ENCODE measurements at regions not wholly inside any gene's neighbourhood (a gene's known extent, or its start where the extent isn't known, plus 50 kb on each side); places are given as distances from the start of the nearest gene placed in this dataset.

- DNase-seq (ENCODE audit: low read depth in 4 of 4, low spot score in 3 of 4): no peak
Observed at GRCh38 chr4:52266537-52267137, 215.5 kb downstream of the SPATA18 start.

- DNase-seq (ENCODE audit: low read depth in 4 of 4, low spot score in 3 of 4): no peak
Observed at GRCh38 chr4:52269761-52270160, 218.7 kb downstream of the SPATA18 start.

- DNase-seq (ENCODE audit: low read depth in 4 of 4, low spot score in 3 of 4): no peak
Observed at GRCh38 chr4:52273885-52274284, 222.8 kb downstream of the SPATA18 start.

GRCh38 chr4:52288212-52288855 lies 237.2 kb downstream of the SPATA18 start:
- DNase-seq (ENCODE audit: low read depth in 4 of 4, low spot score in 3 of 4): no peak

- DNase-seq (ENCODE audit: low read depth in 4 of 4, low spot score in 3 of 4): peak in 2 of 4 donors; percentile 22
Observed at GRCh38 chr4:52290466-52290865, 239.4 kb downstream of the SPATA18 start.

GRCh38 chr4:52292245-52292644 lies 241.1 kb downstream of the SPATA18 start:
- no peak for DNase-seq (ENCODE audit: low read depth in 4 of 4, low spot score in 3 of 4)

GRCh38 chr4:52296341-52296740 lies 245.2 kb downstream of the SPATA18 start:
- no peak for DNase-seq (ENCODE audit: low read depth in 4 of 4, low spot score in 3 of 4)

- no peak for DNase-seq (ENCODE audit: low read depth in 4 of 4, low spot score in 3 of 4)
Observed at GRCh38 chr4:52298444-52298843, 247.3 kb downstream of the SPATA18 start.

GRCh38 chr4:52299120-52299519 lies 248.0 kb downstream of the SPATA18 start:
- no peak for DNase-seq (ENCODE audit: low read depth in 4 of 4, low spot score in 3 of 4)

GRCh38 chr4:52311464-52312125 lies 260.5 kb downstream of the SPATA18 start:
- DNase-seq (ENCODE audit: low read depth in 4 of 4, low spot score in 3 of 4): no peak

- no peak for DNase-seq (ENCODE audit: low read depth in 4 of 4, low spot score in 3 of 4)
Observed at GRCh38 chr4:52312722-52313121, 261.6 kb downstream of the SPATA18 start.

- DNase-seq (ENCODE audit: low read depth in 4 of 4, low spot score in 3 of 4): no peak
Observed at GRCh38 chr4:52317361-52317879, 266.3 kb downstream of the SPATA18 start.

- no peak for DNase-seq (ENCODE audit: low read depth in 4 of 4, low spot score in 3 of 4)
Observed at GRCh38 chr4:52317981-52318380, 266.9 kb downstream of the SPATA18 start.

GRCh38 chr4:52329894-52330293 lies 278.8 kb downstream of the SPATA18 start:
- no peak for DNase-seq (ENCODE audit: low read depth in 4 of 4, low spot score in 3 of 4)

GRCh38 chr4:52343595-52343994 lies 292.5 kb downstream of the SPATA18 start:
- DNase-seq (ENCODE audit: low read depth in 4 of 4, low spot score in 3 of 4): no peak

- no peak for DNase-seq (ENCODE audit: low read depth in 4 of 4, low spot score in 3 of 4)
Observed at GRCh38 chr4:52350926-52351325, 299.8 kb downstream of the SPATA18 start.

- DNase-seq (ENCODE audit: low read depth in 4 of 4, low spot score in 3 of 4): no peak
Observed at GRCh38 chr4:52358366-52358765, 300.7 kb downstream of the USP46 start.

- no peak for DNase-seq (ENCODE audit: low read depth in 4 of 4, low spot score in 3 of 4)
Observed at GRCh38 chr4:52358883-52359321, 300.2 kb downstream of the USP46 start.

- no peak for DNase-seq (ENCODE audit: low read depth in 4 of 4, low spot score in 3 of 4)
Observed at GRCh38 chr4:52366191-52366590, 292.9 kb downstream of the USP46 start.

- DNase-seq (ENCODE audit: low read depth in 4 of 4, low spot score in 3 of 4): no peak
Observed at GRCh38 chr4:52366621-52367020, 292.5 kb downstream of the USP46 start.

GRCh38 chr4:52367282-52367830 lies 291.7 kb downstream of the USP46 start:
- no peak for DNase-seq (ENCODE audit: low read depth in 4 of 4, low spot score in 3 of 4)

GRCh38 chr4:52368895-52369294 lies 290.2 kb downstream of the USP46 start:
- no peak for DNase-seq (ENCODE audit: low read depth in 4 of 4, low spot score in 3 of 4)
